COLO829 (cell line): ENCODE measurements at regions not wholly inside any gene's neighbourhood (a gene's known extent, or its start where the extent isn't known, plus 50 kb on each side); places are given as distances from the start of the nearest gene placed in this dataset.

Experiments used
- DNase-seq: peaks from one replicate; pipeline ENCODE4 v3.0.0; 2012; ENCODE audit warnings: low spot score

DNA sequence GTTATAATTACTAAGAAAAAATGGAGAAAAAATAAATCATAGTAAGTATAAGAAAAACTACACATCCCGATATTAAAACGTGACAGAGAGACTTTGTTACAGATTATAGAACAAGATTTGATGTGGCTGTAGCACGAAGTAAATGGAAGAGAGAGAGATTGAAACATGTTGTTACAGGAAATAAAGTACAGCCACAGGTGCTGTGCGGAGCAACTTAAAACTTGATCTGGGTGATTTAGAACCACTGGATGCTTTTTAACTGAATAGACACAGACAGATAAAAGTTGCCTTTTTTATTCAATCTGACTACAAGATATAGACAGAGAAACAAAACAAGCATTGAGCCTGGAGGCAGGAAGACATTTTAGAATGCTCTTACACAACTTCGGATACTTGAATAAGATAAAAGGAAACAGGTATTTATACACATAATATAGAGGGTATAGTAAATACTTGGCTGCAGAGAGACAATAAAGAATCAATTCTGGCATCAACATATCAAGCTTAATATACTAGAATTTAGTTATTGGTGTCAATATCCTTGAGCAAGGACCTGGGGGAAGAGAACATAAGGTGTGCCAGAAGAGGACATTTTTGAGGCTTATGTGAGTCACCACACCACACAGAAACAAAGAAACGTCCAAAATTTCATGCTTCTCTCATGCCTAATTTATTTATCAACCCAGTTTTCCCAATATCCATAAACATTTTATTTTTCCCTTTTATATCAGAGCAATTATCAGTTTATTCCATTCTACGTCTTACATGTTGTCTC, 548.5 kb downstream of the SLITRK1 start:
- DNase-seq: no peak

DNA sequence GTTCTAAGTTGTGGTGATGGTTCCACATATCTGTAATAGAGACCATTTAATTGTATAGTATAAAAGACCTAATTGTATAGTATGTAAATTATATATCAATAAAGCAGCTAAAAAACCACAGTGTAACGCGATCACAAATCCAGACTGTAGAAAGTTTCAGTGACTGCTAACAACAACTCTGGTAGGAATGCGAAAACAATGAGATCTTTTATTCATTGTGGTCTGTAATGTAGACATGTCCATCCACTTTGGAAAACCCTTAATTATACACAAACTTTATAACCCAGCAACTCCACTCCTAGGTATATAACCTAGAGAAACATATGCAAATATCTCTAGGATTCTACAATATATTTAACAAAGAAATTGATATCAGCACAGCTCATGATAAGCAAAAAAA, 549.5 kb downstream of the SLITRK1 start:
- peak; percentile 4 for DNase-seq

DNA sequence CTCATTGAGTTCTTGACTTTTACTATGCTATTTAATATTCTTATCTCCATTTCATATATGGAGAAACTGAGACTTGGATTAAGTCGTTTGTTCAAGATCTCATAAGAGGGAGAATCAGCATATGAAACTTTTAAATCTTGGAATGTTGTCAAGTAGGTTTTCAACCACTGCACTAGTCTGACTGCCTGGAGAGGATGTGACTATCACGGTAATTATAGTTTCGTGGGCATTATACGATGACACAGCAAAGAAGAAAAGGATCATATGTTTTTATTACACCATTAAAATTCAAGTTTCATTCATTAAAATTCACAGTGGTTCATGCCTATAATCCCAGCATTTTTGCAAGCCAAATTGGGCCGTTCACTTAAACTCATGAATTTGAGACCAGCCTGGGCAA, 555.2 kb downstream of the SLITRK1 start:
- DNase-seq: no peak

DNA sequence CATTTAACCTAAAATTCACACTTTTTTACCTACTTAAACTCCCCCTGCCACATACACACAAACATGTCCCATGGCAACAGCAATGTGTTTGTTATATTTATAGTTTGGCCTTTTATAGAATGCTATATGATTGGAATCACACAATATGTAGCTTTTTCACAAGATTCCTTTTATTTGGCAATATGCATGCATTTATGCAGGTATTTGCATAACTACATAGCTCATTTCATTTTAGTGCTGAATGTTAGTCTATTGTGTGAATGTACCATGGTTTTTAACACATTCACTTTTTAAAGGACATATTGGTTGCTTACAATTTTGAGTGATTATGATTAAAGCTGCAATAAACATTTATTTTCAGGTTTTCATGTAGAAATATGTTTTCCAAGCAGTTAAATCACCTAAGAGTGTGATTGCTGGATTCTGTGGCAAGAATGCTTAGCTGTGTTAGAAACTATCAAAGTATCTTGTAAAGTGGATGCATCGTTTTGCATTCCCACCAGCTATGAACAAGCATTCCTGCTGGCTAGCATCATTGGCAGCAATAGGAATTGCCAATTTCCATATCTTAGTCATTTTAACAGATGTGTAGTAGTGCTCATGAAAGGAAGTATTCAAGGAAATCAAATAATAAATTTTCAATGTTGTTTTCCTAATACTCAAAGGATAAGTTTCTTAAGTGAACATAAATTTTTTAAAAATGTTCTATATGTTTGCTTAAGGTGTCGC, 557.0 kb downstream of the SLITRK1 start:
- DNase-seq: no peak

- no peak for DNase-seq
Observed at GRCh38 chr13:83311886-83312577, 570.2 kb downstream of the SLITRK1 start.

- DNase-seq: no peak
Observed at GRCh38 chr13:83298617-83299016, 583.7 kb downstream of the SLITRK1 start.

DNA sequence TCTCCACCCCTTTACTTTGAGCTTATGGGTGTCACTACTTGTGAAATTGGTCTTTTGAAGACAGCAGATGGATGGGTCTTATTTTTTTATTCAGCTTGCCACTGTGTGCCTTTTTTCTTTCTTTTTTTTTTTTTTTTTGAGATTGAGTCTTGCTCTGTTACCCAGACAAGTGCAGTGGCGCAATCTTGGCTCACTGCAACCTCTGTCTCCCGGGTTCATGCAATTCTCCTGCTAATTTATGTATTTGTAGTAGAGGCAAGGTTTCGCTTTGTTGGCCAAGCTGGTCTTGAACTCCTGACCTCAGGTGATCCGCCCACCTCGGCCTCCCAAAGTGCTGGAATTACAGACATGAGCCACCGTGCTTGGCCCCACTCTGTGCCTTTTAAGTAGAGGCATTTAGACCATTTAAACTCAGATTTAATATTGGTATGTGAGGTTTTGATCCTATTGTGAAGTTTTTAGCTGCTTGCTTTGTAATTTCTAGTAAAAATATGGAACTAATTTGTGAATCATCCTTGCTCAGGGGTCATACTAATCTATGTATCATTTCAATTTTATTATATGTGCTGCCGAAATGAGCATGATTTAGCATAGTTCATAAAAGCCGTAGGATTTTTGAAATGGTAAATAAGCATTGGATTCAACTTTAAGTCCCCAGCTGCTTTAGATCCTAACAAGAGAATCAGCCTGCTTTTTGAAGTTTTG, 584.5 kb downstream of the SLITRK1 start:
- no peak for DNase-seq

GRCh38 chr13:83295686-83296085, 586.6 kb downstream of the SLITRK1 start:
- DNase-seq: no peak

- DNase-seq: no peak
Observed at GRCh38 chr13:83286737-83287136, 595.5 kb downstream of the SLITRK1 start.

DNA sequence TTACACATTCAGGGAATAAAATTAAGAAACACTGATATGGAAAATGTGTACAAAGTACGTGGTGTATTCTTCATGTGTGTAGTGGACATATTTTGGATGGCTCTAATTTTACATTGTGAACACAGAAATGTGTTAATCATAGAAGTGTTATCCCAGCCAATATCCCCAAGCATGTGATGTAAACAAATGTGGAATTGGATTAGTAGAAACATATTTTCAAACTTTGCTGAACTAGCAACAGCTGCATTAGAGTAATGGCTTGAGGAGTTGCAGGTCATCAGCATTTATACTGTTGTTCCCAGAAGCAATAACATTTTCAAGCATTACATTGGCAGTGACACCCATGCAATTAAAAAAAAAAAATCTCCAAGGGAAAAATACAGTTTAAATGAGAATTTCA, 600.6 kb downstream of the SLITRK1 start:
- DNase-seq: no peak

DNA sequence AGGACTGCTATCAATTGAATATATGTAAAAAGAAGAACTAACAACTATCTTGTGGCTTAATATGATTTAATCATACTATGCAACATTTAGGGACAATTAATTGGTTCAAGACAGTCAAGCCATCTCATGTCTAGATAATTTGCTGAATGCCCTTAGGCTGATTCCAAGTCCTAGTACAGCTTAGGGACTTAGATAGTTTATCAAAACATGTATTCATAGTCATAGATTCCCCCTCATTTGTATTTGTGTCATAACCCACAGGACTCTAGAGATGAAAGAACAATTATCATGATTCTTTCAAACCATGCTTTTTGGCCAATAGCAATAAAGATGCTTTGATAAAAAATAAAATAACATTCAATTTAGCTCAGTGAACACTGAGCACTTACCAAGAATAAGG, 607.6 kb downstream of the SLITRK1 start:
- DNase-seq: peak; percentile 78

DNA sequence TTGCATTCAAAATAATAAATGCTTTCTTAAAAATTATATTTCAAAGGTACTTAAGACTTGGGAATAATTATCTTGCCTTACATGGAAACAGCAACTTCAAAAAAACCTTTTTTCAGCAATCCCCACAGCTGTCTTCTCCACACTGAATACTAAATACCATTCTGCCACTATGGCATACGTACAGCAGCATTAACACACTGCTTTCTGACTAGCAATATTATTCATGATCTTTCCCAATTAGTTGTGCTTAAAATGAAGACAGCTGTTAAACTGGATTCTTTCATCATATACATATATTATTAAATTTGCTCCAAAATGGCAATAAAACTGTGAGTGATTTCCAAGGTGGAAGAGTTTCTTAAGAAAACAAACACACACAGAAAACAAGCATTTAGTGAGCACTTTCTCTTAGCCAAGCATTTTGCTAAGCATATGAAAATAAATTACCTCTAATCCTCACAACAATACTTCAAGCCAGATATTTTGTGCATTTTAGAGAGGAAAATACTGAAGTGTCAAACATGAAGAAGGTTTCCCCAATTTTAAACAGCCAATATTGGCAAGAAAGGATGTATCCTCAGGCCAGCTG, 609.5 kb downstream of the SLITRK1 start:
- DNase-seq: no peak

GRCh38 chr13:83272076-83272475, 610.2 kb downstream of the SLITRK1 start:
- DNase-seq: peak; percentile 38

GRCh38 chr13:83265279-83265678, 617.0 kb downstream of the SLITRK1 start:
- DNase-seq: no peak

- DNase-seq: no peak
Observed at GRCh38 chr13:83248751-83249150, 633.5 kb downstream of the SLITRK1 start.

DNA sequence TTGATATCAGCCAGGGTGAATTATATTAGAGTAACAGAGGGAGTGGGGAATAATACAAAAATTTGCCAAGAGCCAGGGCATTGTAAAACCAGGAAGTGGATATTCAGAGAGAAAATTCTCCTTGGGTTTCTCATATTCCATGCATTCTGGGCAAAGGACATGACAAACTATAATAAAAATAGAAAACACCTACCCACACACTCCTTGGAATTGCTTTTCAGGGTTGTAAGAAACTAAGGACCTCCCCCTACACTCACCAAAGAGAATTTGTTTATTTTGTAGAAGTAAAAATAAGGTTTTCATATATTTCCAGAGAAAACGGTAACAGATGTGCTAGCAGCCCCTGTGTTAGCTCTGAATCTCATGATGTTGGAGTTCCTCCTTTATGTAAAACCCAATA, 649.6 kb downstream of the SLITRK1 start:
- DNase-seq: no peak

- no peak for DNase-seq
Observed at GRCh38 chr13:83229574-83230305, 652.5 kb downstream of the SLITRK1 start.

GRCh38 chr13:83223546-83223945, 658.7 kb downstream of the SLITRK1 start:
- no peak for DNase-seq

GRCh38 chr13:83221813-83222241, 660.4 kb downstream of the SLITRK1 start:
- peak; percentile 2 for DNase-seq

DNA sequence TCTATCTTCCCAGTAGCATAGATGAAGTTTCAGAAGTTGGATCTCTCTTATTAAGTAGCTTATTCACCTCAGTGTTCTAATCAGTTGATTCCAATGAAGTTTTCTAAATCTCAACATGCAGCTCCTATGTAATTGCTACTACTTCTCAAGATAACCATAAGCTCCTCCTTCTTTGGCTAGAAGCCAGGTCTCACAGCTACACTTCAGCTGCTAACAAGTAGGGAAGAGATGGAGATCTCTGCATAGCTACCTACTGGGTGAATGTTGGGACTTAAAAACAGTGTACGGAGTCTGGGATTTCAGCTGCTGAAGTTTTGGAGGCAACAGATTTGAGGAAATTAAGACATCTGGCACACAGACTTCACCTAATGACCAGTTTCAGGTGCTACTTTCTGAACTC, 661.0 kb downstream of the SLITRK1 start:
- no peak for DNase-seq

DNA sequence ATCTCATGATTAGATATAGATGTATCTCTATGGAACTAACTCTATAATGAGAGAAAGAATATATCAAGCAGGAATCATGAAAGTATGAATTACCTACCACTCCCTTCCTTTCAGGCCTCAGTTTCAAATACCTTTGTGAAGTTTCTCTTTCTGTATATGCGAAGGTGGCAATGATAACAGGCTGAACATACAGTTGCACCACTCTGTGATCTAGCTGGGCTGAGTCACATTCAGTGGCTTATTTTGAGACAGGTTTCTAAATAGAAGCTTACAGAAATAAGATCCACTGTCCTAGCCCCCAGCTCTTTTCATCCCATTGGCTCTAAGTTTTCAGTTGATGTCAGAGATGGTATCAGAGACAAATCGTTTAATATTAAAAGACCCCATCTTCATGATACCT, 662.0 kb downstream of the SLITRK1 start:
- no peak for DNase-seq
